LNCaP clone FGC (cell line): ENCODE measurements at regions not wholly inside any gene's neighbourhood (a gene's known extent, or its start where the extent isn't known, plus 50 kb on each side); places are given as distances from the start of the nearest gene placed in this dataset.

Experiments
- DNase-seq: peaks from one replicate; pipeline ENCODE4 v3.0.0-alpha.2; 2011; ENCODE audit warnings: low read depth
- H3K4me3 ChIP-seq: 2 replicates; pipeline ENCODE4 v1.5.1; 2011; ENCODE audit warnings: mild to moderate bottlenecking, low read depth, low read length, control low read depth
- CTCF ChIP-seq: IDR thresholded peaks from 2 replicates; pipeline ENCODE4 v1.5.1; 2012; ENCODE audit warnings: mild to moderate bottlenecking; ENCODE audit not compliant: control insufficient read depth, insufficient read depth; ENCODE audit errors: extremely low read depth

- no peak for DNase-seq
- TF ChIP-seq CTCF: no peak
- no peak overlapping the region for H3K4me3 ChIP-seq
Observed at GRCh38 chr11:131092469-131092868, 176.2 kb upstream of the SNX19 start.

- no peak overlapping the region for H3K4me3 ChIP-seq
- no peak for TF ChIP-seq CTCF
- DNase-seq: no peak
Observed at GRCh38 chr11:131094827-131095226, 178.5 kb upstream of the SNX19 start.

- no peak for DNase-seq
- H3K4me3 ChIP-seq: no peak overlapping the region
- TF ChIP-seq CTCF: no peak
Observed at GRCh38 chr11:131095511-131096185, 179.4 kb upstream of the SNX19 start.

GRCh38 chr11:131099013-131099412, 182.7 kb upstream of the SNX19 start:
- no peak overlapping the region for H3K4me3 ChIP-seq
- TF ChIP-seq CTCF: no peak
- no peak for DNase-seq

- DNase-seq: no peak
- no peak for TF ChIP-seq CTCF
- H3K4me3 ChIP-seq: no peak overlapping the region
Observed at GRCh38 chr11:131099746-131100145, 183.5 kb upstream of the SNX19 start.

- TF ChIP-seq CTCF: no peak
- no peak for DNase-seq
- H3K4me3 ChIP-seq: no peak overlapping the region
Observed at GRCh38 chr11:131108760-131109159, 192.5 kb upstream of the SNX19 start.

GRCh38 chr11:131109257-131109656, 193.0 kb upstream of the SNX19 start:
- no peak for DNase-seq
- H3K4me3 ChIP-seq: no peak overlapping the region
- TF ChIP-seq CTCF: no peak
